K562 (cell line): ENCODE measurements at regions not wholly inside any gene's neighbourhood (a gene's known extent, or its start where the extent isn't known, plus 50 kb on each side); places are given as distances from the start of the nearest gene placed in this dataset.

Source experiments
- ATAC-seq: fragments of 200-7000 bp; cut with Tn5 transposase; 3 replicates; pipeline ENCODE4 v1.9.1; 2020; ENCODE audit warnings: moderate library complexity
- BruUV-seq: library from RNA; stranded (reverse); fragments of 400-500 nt; replicated peaks from 2 replicates; lab custom pipeline; 2021; lab: Mats Ljungman, UMichigan
- CTCF ChIA-PET: fragments of 300-600 bp; formaldehyde crosslinking; extraction: SDS; loops from one replicate; lab custom pipeline; 2021; ENCODE audit warnings: low intra/inter-chr PET ratio; lab: Yijun Ruan, JAX
- POLR2A ChIA-PET: fragments of 300-600, 350-650 bp; sonication (Branson Sonifier 250); formaldehyde crosslinking; extraction: SDS; loops from one replicate; lab custom pipeline; 2021; ENCODE audit warnings: antibody characterized with exemption, inconsistent platforms; lab: Yijun Ruan, JAX
- DNase-seq, 4 experiments: peaks; one replicate each; pipeline versions ENCODE4 v3.0.0 to v3.0.0-alpha.2; 2011 to 2018; ENCODE audit warnings: low spot score in 3 of 4, mixed read lengths in 3 of 4; ENCODE audit errors: extremely low read depth in 1 of 4
- FAIRE-seq: peaks from 2 replicates; lab custom pipeline; 2011; peaks lifted over from hg19 to GRCh38; lab: Jason Lieb, UNC
- H2AFZ ChIP-seq: 2 replicates; pipeline ENCODE4 v1.6.0; 2011; ENCODE audit warnings: low read depth, low read length, control low read depth, inconsistent platforms
- H3K27ac ChIP-seq: fragments of 200-600 bp; 3 replicates; pipeline ENCODE4 v1.8.0; 2011; ENCODE audit warnings: low read depth, mild to moderate bottlenecking, control low read depth, inconsistent platforms, low read length, moderate library complexity, mixed read lengths; ENCODE audit errors: extremely low read depth
- H3K27me3 ChIP-seq, 2 experiments: fragments of 300-600 bp in 1 of 2; 2 replicates in 1 of 2; 3 replicates in 1 of 2; pipeline versions ENCODE4 v1.6.0 to v1.8.0; 2011; ENCODE audit warnings: inconsistent platforms in 2 of 2, low read length in 2 of 2, mild to moderate bottlenecking in 1 of 2, mixed read lengths in 1 of 2, moderate library complexity in 1 of 2; ENCODE audit not compliant: control insufficient read depth in 2 of 2, insufficient read depth in 2 of 2
- H3K36me3 ChIP-seq: fragments of 300-600 bp; 3 replicates; pipeline ENCODE4 v1.8.0; 2011; ENCODE audit warnings: mild to moderate bottlenecking, low read length, inconsistent platforms; ENCODE audit not compliant: control insufficient read depth, insufficient read depth
- H3K4me1 ChIP-seq, 2 experiments: fragments of 200-600 bp in 1 of 2; replicated peaks in 1 of 2; 2 replicates in 1 of 2; 3 replicates in 1 of 2; pipeline versions ENCODE4 v1.5.1 to v1.8.0; 2011; ENCODE audit warnings: inconsistent platforms in 2 of 2, low read length in 2 of 2, mild to moderate bottlenecking in 1 of 2, mixed read lengths in 1 of 2, moderate library complexity in 1 of 2; ENCODE audit not compliant: control insufficient read depth in 2 of 2, insufficient read depth in 2 of 2
- H3K4me2 ChIP-seq: 2 replicates; pipeline ENCODE4 v1.6.1; 2011; ENCODE audit warnings: low read length, control low read depth, inconsistent platforms, mixed read lengths; ENCODE audit not compliant: insufficient read depth
- H3K4me3 ChIP-seq: fragments of 200-600 bp; sonication (generic), shearing (Covaris generic); 2 replicates; pipeline ENCODE4 v1.5.1; 2016; ENCODE audit warnings: control low read depth, inconsistent platforms
- H3K79me2 ChIP-seq: fragments of 200-600 bp; 3 replicates; pipeline ENCODE4 v1.8.0; 2011; ENCODE audit warnings: low read length, inconsistent platforms; ENCODE audit not compliant: control insufficient read depth, insufficient read depth
- H3K9ac ChIP-seq, 2 experiments: 2 replicates each; pipeline versions ENCODE4 v1.6.0 to v1.6.1; 2011; ENCODE audit warnings: low read depth in 2 of 2, low read length in 2 of 2, control low read depth in 1 of 2, inconsistent platforms in 1 of 2, mild to moderate bottlenecking in 1 of 2, mixed read lengths in 1 of 2; ENCODE audit not compliant: insufficient read depth in 1 of 2
- H3K9me1 ChIP-seq: one replicate; pipeline ENCODE4 v1.6.0; 2011; ENCODE audit warnings: inconsistent platforms, mild to moderate bottlenecking, low read length, moderate library complexity; ENCODE audit not compliant: control insufficient read depth, insufficient read depth
- H3K9me3 ChIP-seq: replicated peaks from 2 replicates; pipeline ENCODE4 v1.5.1; 2011; ENCODE audit warnings: low read depth, low read length, inconsistent platforms; ENCODE audit not compliant: control insufficient read depth, insufficient read depth
- H4K20me1 ChIP-seq: replicated peaks from 2 replicates; pipeline ENCODE4 v1.6.1; 2011; ENCODE audit warnings: low read length, inconsistent platforms, mixed read lengths; ENCODE audit not compliant: control insufficient read depth, insufficient read depth
- ATF1 ChIP-seq, 2 experiments: fragments of 450-650 bp in 1 of 2; IDR thresholded peaks; 2 replicates each; pipeline ENCODE4 v1.6.1; 2016; ENCODE audit warnings: missing compliant biosample characterization in 1 of 2, missing genetic modification characterization in 1 of 2
- BRD9 ChIP-seq: fragments of 450-650 bp; IDR thresholded peaks from 2 replicates; pipeline ENCODE4 v1.6.1; 2018; ENCODE audit warnings: low read depth; ENCODE audit not compliant: partially characterized antibody
- CBX8 ChIP-seq: fragments of 200-600 bp; sonication (generic); IDR thresholded peaks from 2 replicates; pipeline ENCODE4 v1.6.1; 2012; ENCODE audit warnings: borderline replicate concordance, mixed run types, low read depth, mild to moderate bottlenecking, moderate library complexity, mixed read lengths, low read length, control low read depth, inconsistent platforms; ENCODE audit not compliant: poor library complexity, severe bottlenecking; ENCODE audit errors: extremely low read depth
- CC2D1A ChIP-seq: fragments of 450-650 bp; IDR thresholded peaks from 2 replicates; pipeline ENCODE4 v1.6.1; 2017; ENCODE audit warnings: mild to moderate bottlenecking
- CHD4 ChIP-seq: fragments of 200-600 bp; sonication (generic); IDR thresholded peaks from 3 replicates; pipeline ENCODE4 v1.6.1; 2012; ENCODE audit warnings: low read depth, mild to moderate bottlenecking, mixed read lengths, low read length, inconsistent platforms; ENCODE audit not compliant: insufficient read depth, insufficient replicate concordance, poor library complexity, severe bottlenecking
- HDAC3 ChIP-seq: fragments of 450-650 bp; IDR thresholded peaks from 2 replicates; pipeline ENCODE4 v1.6.1; 2018; ENCODE audit warnings: borderline replicate concordance, mild to moderate bottlenecking, moderate library complexity; ENCODE audit not compliant: partially characterized antibody
- KAT7 ChIP-seq: sonication (generic); formaldehyde crosslinking; IDR thresholded peaks from 2 replicates; pipeline ENCODE4 v1.8.0; 2022; ENCODE audit warnings: missing genetic modification reagents, mild to moderate bottlenecking, borderline replicate concordance
- KDM5B ChIP-seq: fragments of 200-600 bp; sonication (generic); IDR thresholded peaks from 2 replicates; pipeline ENCODE4 v1.6.1; 2012; ENCODE audit warnings: low read depth, mild to moderate bottlenecking, moderate library complexity, low read length, control low read depth, inconsistent platforms; ENCODE audit not compliant: insufficient replicate concordance
- MTF1 ChIP-seq: fragments of 250-450 bp; sonication (Bioruptor Pico); IDR thresholded peaks from 2 replicates; pipeline ENCODE4 v1.9.0; 2021; ENCODE audit warnings: moderate library complexity, mild to moderate bottlenecking, inconsistent platforms, borderline replicate concordance
- POLR2B ChIP-seq: fragments of 450-650 bp; IDR thresholded peaks from 2 replicates; pipeline ENCODE4 v1.6.1; 2018; ENCODE audit warnings: low read depth; ENCODE audit not compliant: partially characterized antibody
- POLR3A ChIP-seq: IDR thresholded peaks from 2 replicates; pipeline ENCODE4 v1.6.1; 2011; ENCODE audit warnings: borderline replicate concordance, mild to moderate bottlenecking, moderate library complexity; ENCODE audit not compliant: insufficient read length, insufficient read depth; ENCODE audit errors: extremely low read depth
- TOE1 ChIP-seq, 2 experiments: fragments of 450-650 bp in 1 of 2; sonication (generic) in 1 of 2; formaldehyde crosslinking in 1 of 2; IDR thresholded peaks; 2 replicates each; pipeline versions ENCODE4 v1.7.1 to v1.8.0; 2016 to 2022; ENCODE audit warnings: borderline replicate concordance in 2 of 2, mild to moderate bottlenecking in 2 of 2, antibody characterized with exemption in 1 of 2, inconsistent platforms in 1 of 2, low read depth in 1 of 2, missing genetic modification reagents in 1 of 2, moderate library complexity in 1 of 2
- XRCC5 ChIP-seq: fragments of 200-400 bp; formaldehyde crosslinking; IDR thresholded peaks from 2 replicates; pipeline ENCODE4 v1.6.1; 2017; ENCODE audit warnings: low read depth, mild to moderate bottlenecking, low read length
- ZC3H8 ChIP-seq: fragments of 450-650 bp; IDR thresholded peaks from 2 replicates; pipeline ENCODE4 v1.6.1; 2017
- ZFP30 ChIP-seq: fragments of 250-450 bp; sonication (Bioruptor Pico); IDR thresholded peaks from 2 replicates; pipeline ENCODE4 v1.8.0; 2022; ENCODE audit warnings: moderate library complexity, mild to moderate bottlenecking, inconsistent platforms, borderline replicate concordance
- ZNF174 ChIP-seq: fragments of 250-450 bp; sonication (Bioruptor Pico); IDR thresholded peaks from 2 replicates; pipeline ENCODE4 v1.4.0; 2020; ENCODE audit warnings: mild to moderate bottlenecking
- ZNF175 ChIP-seq: fragments of 200-800 bp; sonication (Bioruptor generic); IDR thresholded peaks from 2 replicates; pipeline ENCODE4 v1.6.1; 2016; ENCODE audit warnings: low read depth, mild to moderate bottlenecking, missing genetic modification characterization, missing compliant biosample characterization
- ZNF217 ChIP-seq: sonication (generic); formaldehyde crosslinking; IDR thresholded peaks from 2 replicates; pipeline ENCODE4 v1.8.0; 2022; ENCODE audit warnings: mild to moderate bottlenecking, missing genetic modification reagents
- ZNF436 ChIP-seq: fragments of 250-450, 450-650 bp; sonication (Bioruptor Pico); formaldehyde crosslinking; IDR thresholded peaks from 2 replicates; pipeline ENCODE4 v1.7.0; 2020; ENCODE audit warnings: mild to moderate bottlenecking
- ZNF586 ChIP-seq: fragments of 450-650 bp; formaldehyde crosslinking; conservative IDR thresholded peaks from 2 replicates; pipeline ENCODE4 v1.4.0; 2020; ENCODE audit warnings: mild to moderate bottlenecking, moderate library complexity
- WGBS: fragments of 100-300 bp; shearing (Covaris generic); methylation state at CpG from one replicate; pipeline ENCODE4 v1.1.6; 2016; ENCODE audit warnings: low coverage, mixed read lengths; ENCODE audit not compliant: insufficient coverage; ENCODE audit errors: missing lambda C conversion rate; 5-methylcytosine and 5-hydroxymethylcytosine counted together
- in situ Hi-C: fragments of 300-500 bp; cut with MboI; formaldehyde crosslinking; loops from 4 replicates; pipeline ENCODE4 v1.15.0; 2018; ENCODE audit warnings: inconsistent platforms, mixed read lengths
- intact Hi-C: fragments of 100-400 bp; cut with micrococcal nuclease; formaldehyde crosslinking; loops from 2 replicates; pipeline ENCODE4 v1.14.2; 2022

DNA sequence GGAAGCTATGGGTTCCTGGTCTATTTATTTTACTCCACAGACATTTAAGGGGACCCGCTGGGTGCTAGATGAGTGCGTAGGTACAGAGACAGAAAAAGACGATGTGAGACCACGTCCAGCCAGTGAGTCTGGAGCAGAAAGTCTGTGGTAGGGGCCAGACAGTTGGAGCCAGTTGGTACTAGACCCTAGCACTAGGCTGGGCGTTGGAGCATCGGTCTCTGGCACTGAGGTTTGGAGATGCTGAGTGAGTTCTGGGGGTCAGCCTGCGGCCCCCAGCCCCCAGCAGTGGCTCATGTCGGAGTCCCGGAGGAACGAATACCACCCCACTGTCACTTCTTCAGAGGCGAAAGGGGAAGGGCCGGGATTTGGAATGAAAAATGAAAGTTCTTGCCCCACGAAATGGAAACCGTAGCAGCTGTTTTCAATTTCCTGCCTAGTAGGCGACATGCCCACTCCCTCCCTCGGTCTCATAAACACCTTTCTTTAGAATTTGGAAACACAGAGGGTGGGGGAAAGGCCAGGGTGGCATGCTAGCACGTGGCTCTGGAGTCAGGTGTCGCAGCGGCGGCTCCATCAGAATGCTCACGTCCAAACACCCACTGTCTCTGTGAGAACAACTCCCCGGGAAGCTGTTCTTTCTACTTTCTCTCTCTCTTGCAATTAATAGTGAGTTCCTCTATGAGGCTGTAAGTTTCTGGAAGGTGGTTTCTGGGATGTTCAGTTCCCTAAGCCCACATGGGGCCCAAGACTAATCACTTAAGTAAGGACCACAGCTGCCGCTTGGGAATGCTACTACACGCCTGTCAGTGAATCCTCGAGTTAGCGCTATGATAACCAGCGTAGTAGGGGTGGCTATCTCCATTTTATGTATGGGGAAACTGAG, 96.8 kb downstream of the IRF8 start:
- TF ChIP-seq BRD9 (no peak), MTF1 (CRISPR knock-in tag) (no peak), CC2D1A (no peak), ZNF174 (no peak), TOE1 (IDR thresholded peaks at IDR 0.05; ENCODE audit: borderline replicate concordance) (no peak), TOE1 (CRISPR knock-in tag; IDR thresholded peaks at IDR 0.05; ENCODE audit: borderline replicate concordance, low read depth) (no peak), KAT7 (CRISPR knock-in tag) (no peak), HDAC3 (no peak), POLR2B (no peak), ZNF586 (CRISPR knock-in tag) (no peak), KDM5B (no peak), CBX8 (no peak), ZNF175 (CRISPR knock-in tag) (no peak), ZNF217 (CRISPR knock-in tag) (no peak), ZC3H8 (no peak), ZFP30 (CRISPR knock-in tag) (no peak), CHD4 (no peak), XRCC5 (no peak), ZNF436 (CRISPR knock-in tag) (no peak), ATF1 (CRISPR knock-in tag; IDR thresholded peaks at IDR 0.05) (no peak), ATF1 (tag; IDR thresholded peaks at IDR 0.05) (no peak), POLR3A (no peak)

More for the DNA sequence above, 96.8 kb downstream of the IRF8 start:
- no peak overlapping the region for H3K9ac ChIP-seq
- no TSS peak for BruUV-seq
- no peaks in the 10 kb centered on the region for H3K79me2 ChIP-seq
- no peaks in the 10 kb centered on the region for H3K4me1 ChIP-seq
- no peak overlapping the region for H3K4me2 ChIP-seq
- no peak overlapping the region for H3K4me3 ChIP-seq
- no peak for FAIRE-seq
- under 1% methylated on average over 27 of the region's 27 CpGs for WGBS
- in situ Hi-C loops (no loop called here), intact Hi-C loops (no loop called here)
- H2AFZ ChIP-seq: no peak overlapping the region
- H3K9me1 ChIP-seq: no peaks in the 10 kb centered on the region
- H4K20me1 ChIP-seq: peaks cover 6% of the 10 kb centered on the region; the same call in 1 of the 2 replicates
- POLR2A ChIA-PET: interaction anchor here (0.5 to 0.9 kb wide), 2 partner anchors 31 to 266 kb away, joined by 3 read pairs; no protein-coding TSS in a partner anchor
- no peaks in the 10 kb centered on the region for H3K36me3 ChIP-seq
- no peak for ATAC-seq
- CTCF ChIA-PET: interaction anchor here (0.8 kb wide), 1 partner anchor 175 kb away, joined by 4 read pairs; no protein-coding TSS in a partner anchor
- H3K27ac ChIP-seq: no peak overlapping the region
- H3K27me3 ChIP-seq: peaks cover 38 to 68% of the 10 kb centered on the region in 2 experiments
- H3K9me3 ChIP-seq: no peaks in the 10 kb centered on the region
- DNase-seq: no peak
